Mesothelial cell of epicardium (in vitro differentiated cells): ENCODE measurements at regions not wholly inside any gene's neighbourhood (a gene's known extent, or its start where the extent isn't known, plus 50 kb on each side); places are given as distances from the start of the nearest gene placed in this dataset.

ENCODE experiments used
- DNase-seq, 2 experiments: peaks; one replicate each; pipeline ENCODE4 v3.0.0; 2021; ENCODE audit warnings: low spot score in 2 of 2; ENCODE audit not compliant: unreplicated experiment in 2 of 2
- H3K27ac Mint-ChIP-seq: 2 replicates; pipeline ENCODE4 v1.8.0; 2021; ENCODE audit warnings: mixed read lengths
- H3K27me3 Mint-ChIP-seq: 2 replicates; pipeline ENCODE4 v1.8.0; 2021; ENCODE audit warnings: low read depth, mixed read lengths
- H3K36me3 Mint-ChIP-seq: 2 replicates; pipeline ENCODE4 v1.8.0; 2021; ENCODE audit warnings: mixed read lengths
- H3K4me1 Mint-ChIP-seq: 2 replicates; pipeline ENCODE4 v1.8.0; 2021; ENCODE audit warnings: mixed read lengths
- H3K4me3 Mint-ChIP-seq: 2 replicates; pipeline ENCODE4 v1.8.0; 2021; ENCODE audit warnings: mild to moderate bottlenecking, moderate library complexity, mixed read lengths
- H3K9me3 Mint-ChIP-seq: 2 replicates; pipeline ENCODE4 v1.8.0; 2021; ENCODE audit warnings: mixed read lengths
- TF ChIP-seq, protein P1 (sequence below): fragments of 200-600 bp; sonication (generic); IDR thresholded peaks from one replicate; pipeline ENCODE4 v1.5.0; 2021; ENCODE audit warnings: antibody characterized with exemption; ENCODE audit not compliant: unreplicated experiment

DNA sequence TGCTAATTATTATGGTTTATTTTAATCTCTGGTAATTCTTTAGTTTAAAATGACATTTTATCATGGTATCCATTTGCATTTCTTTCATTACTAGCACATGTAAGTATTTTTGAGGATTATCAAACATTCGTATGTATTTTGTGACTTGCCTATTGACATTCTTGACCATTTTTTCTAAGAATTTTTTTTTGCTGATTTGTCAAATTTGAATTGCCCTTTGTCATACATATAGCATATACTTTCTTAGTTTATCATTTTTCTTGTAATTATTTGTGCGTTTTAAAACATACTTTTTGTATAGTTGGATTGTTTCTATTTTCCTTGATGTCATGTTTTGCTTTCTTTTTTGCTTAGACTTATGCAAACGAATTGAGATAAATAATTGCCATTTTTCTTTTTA lies 358.5 kb upstream of the RBMS3 start:
- H3K27me3 Mint-ChIP-seq = no peaks in the 10 kb centered on the region
- TF ChIP-seq, protein P1, sequence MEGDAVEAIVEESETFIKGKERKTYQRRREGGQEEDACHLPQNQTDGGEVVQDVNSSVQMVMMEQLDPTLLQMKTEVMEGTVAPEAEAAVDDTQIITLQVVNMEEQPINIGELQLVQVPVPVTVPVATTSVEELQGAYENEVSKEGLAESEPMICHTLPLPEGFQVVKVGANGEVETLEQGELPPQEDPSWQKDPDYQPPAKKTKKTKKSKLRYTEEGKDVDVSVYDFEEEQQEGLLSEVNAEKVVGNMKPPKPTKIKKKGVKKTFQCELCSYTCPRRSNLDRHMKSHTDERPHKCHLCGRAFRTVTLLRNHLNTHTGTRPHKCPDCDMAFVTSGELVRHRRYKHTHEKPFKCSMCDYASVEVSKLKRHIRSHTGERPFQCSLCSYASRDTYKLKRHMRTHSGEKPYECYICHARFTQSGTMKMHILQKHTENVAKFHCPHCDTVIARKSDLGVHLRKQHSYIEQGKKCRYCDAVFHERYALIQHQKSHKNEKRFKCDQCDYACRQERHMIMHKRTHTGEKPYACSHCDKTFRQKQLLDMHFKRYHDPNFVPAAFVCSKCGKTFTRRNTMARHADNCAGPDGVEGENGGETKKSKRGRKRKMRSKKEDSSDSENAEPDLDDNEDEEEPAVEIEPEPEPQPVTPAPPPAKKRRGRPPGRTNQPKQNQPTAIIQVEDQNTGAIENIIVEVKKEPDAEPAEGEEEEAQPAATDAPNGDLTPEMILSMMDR = no peak

DNA sequence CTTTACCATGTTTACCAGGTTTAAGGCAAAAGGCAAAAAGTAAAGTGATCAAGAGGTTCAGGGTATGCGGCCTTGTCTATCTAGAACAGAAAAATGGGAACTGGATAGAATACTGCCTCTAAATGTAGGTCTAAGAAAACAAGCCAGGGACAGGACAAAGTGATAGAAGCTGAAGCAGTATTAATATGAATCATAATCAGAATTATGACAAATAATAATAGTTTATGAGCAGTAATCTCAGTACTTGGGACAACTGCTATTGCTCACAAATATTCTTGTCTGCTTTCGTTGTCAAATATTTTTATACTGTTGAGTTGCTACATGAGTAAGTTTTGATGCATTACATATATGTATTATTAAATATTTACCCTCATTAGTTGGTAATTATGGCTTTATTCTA lies 356.9 kb upstream of the RBMS3 start:
- Mint-ChIP-seq H3K27ac (no peak overlapping the region), H3K4me3 (no peak overlapping the region), H3K36me3 (no peaks in the 10 kb centered on the region), H3K27me3 (no peaks in the 10 kb centered on the region), H3K4me1 (no peaks in the 10 kb centered on the region), H3K9me3 (no peaks in the 10 kb centered on the region)
- DNase-seq = no peak
- TF ChIP-seq, protein P1 = no peak

More for the DNA sequence above, 358.5 kb upstream of the RBMS3 start:
- Mint-ChIP-seq H3K4me1 (peaks cover 4% of the 10 kb centered on the region), H3K36me3 (no peaks in the 10 kb centered on the region), H3K4me3 (no peak overlapping the region), H3K9me3 (no peaks in the 10 kb centered on the region), H3K27ac (no peak overlapping the region)
- no peak for DNase-seq

DNA sequence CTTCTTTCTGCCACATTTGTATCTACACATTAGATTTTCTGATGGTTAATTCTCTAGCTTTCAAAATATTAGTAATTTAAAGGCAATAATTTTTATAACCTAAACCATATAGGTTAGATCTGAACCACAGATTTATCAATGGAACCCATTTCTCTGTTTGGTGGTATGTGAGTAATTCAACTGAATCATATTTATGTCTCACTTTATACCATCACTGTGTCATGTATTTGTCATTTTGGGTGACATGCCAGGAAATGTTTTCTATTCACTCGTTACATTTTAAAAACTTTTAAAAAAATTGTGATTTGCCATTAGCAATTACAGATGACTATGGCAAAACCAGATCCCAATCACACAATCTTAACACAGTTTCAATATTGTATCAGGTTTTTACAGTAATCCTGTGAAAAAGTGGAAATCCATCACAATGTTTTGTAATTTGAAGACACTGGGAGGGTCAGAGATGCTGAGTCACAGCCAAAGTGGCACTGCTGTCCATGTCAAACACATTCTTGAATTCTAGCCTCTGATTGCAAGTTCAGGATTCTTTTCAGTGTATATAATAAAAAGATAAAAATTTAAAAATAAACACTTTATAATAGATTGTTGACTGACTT lies 356.0 kb upstream of the RBMS3 start:
- no peaks in the 10 kb centered on the region for H3K9me3 Mint-ChIP-seq
- no peaks in the 10 kb centered on the region for H3K4me1 Mint-ChIP-seq

DNA sequence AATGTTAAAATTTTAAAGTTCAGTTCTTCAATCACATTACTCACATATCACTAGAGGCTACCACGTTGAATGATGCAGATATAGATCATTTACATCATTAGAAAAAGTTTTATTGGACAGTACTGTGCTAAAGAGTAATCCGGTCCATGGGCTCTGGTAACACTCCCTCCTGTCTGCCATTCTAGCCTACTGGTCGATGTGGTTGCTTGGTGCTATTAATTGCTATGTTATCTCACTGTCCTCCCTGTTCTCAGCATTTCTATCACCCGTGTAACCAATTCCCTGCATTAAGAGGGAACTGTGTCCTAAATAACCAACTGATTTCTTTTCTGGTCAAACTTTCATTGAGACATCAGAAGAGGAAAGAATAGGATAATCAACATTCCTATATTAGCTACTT lies 347.5 kb upstream of the RBMS3 start:
- TF ChIP-seq, protein P1 = no peak
- H3K4me3 Mint-ChIP-seq = no peak overlapping the region
- H3K36me3 Mint-ChIP-seq = no peaks in the 10 kb centered on the region
- peaks cover 4% of the 10 kb centered on the region for H3K9me3 Mint-ChIP-seq
- no peaks in the 10 kb centered on the region for H3K27me3 Mint-ChIP-seq
- H3K27ac Mint-ChIP-seq = no peak overlapping the region
- peaks cover 16% of the 10 kb centered on the region for H3K4me1 Mint-ChIP-seq
- no peak for DNase-seq

More for the DNA sequence above, 356.0 kb upstream of the RBMS3 start:
- Mint-ChIP-seq H3K27me3 (no peaks in the 10 kb centered on the region), H3K4me3 (no peak overlapping the region), H3K36me3 (no peaks in the 10 kb centered on the region), H3K27ac (no peak overlapping the region)
- TF ChIP-seq, protein P1 = no peak
- DNase-seq = no peak

DNA sequence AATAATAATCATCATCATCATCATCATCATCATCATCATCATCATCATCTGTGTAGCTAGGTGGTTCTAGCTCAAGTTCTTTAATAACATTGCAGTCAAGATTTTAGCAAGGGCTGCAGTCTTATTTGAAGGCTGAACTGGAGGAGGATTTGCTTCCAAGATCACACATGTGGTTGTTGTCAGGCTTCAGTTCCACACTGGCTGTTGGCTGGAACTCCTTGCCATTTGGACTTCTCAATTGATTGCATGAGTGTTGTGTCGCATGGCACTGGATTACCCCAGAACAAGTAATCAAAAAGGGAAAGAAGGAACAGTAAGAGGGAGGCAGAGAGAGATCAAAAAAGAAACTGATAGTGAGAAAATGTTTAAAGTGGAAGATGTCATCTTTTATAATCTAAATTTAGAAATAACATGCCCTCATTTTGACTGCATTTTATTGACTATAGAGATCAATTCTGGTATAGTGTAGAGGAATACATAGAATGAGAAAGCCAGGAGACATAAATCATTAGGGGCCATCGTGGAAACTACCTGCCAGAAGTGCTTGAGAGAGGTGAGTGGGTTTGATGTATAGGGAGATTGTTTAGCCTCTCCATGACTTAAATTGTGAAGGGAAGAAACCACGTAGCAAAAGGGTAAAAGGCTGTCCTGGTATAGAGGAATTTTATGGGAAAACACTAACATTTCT lies 346.6 kb upstream of the RBMS3 start:
- H3K4me1 Mint-ChIP-seq = peaks cover 16% of the 10 kb centered on the region
- no peak overlapping the region for H3K4me3 Mint-ChIP-seq
- H3K27me3 Mint-ChIP-seq = no peaks in the 10 kb centered on the region
- H3K36me3 Mint-ChIP-seq = no peaks in the 10 kb centered on the region
- peaks cover 4% of the 10 kb centered on the region for H3K9me3 Mint-ChIP-seq
- TF ChIP-seq, protein P1 = no peak
- DNase-seq = no peak
- H3K27ac Mint-ChIP-seq = no peak overlapping the region
